ENCODE measurements at regions not wholly inside any gene's neighbourhood (a gene's known extent, or its start where the extent isn't known, plus 50 kb on each side); places are given as distances from the start of the nearest gene placed in this dataset.

GRCh38 chr13:68667863-68668262 is 1437.7 kb upstream of the PCDH9 start:
- H3K4me3 ChIP-seq (ENCODE audit: low read depth, poor library complexity, severe bottlenecking), result no peak overlapping the region
- 51 to 55% methylated on average over 3 of the region's 3 CpGs for WGBS, 2 donors
- intact Hi-C loops (cut with DNase I; ENCODE audit: low total_unique reads), result no loop called here
- no peak for DNase-seq (ENCODE audit: low spot score in 2 of 2)
- TF ChIP-seq POLR2A (IDR thresholded peaks at IDR 0.05) (no peak), CTCF (IDR thresholded peaks at IDR 0.05) (no peak)

GRCh38 chr13:68666774-68667397 is 1436.8 kb upstream of the PCDH9 start:
- DNase-seq (ENCODE audit: low spot score in 2 of 2), result no peak
- no peak for TF ChIP-seq CTCF (IDR thresholded peaks at IDR 0.05)
- TF ChIP-seq POLR2A (IDR thresholded peaks at IDR 0.05), result no peak
- 78 to 82% methylated on average over 9 of the region's 9 CpGs for WGBS, 2 donors
- no peak overlapping the region for H3K4me3 ChIP-seq (ENCODE audit: low read depth, poor library complexity, severe bottlenecking)
- intact Hi-C loops (cut with DNase I; ENCODE audit: low total_unique reads), result no loop called here

GRCh38 chr13:68645814-68646213 is 1415.7 kb upstream of the PCDH9 start:
- no peak overlapping the region for H3K4me3 ChIP-seq (ENCODE audit: low read depth, poor library complexity, severe bottlenecking)
- TF ChIP-seq POLR2A (IDR thresholded peaks at IDR 0.05) (no peak), CTCF (IDR thresholded peaks at IDR 0.05) (no peak)
- DNase-seq (ENCODE audit: low spot score in 2 of 2), result no peak
- intact Hi-C loops (cut with DNase I; ENCODE audit: low total_unique reads), result no loop called here

- H3K4me3 ChIP-seq (ENCODE audit: low read depth, poor library complexity, severe bottlenecking), result no peak overlapping the region
- TF ChIP-seq POLR2A (IDR thresholded peaks at IDR 0.05) (no peak), CTCF (IDR thresholded peaks at IDR 0.05) (no peak)
- WGBS, 2 donors, result 51 to 65% methylated on average over 6 of the region's 6 CpGs
- DNase-seq (ENCODE audit: low spot score in 2 of 2), result no peak
- intact Hi-C loops (cut with DNase I; ENCODE audit: low total_unique reads), result no loop called here
These were observed 1414.5 kb upstream of the PCDH9 start for GRCh38 chr13:68644611-68645010.

GRCh38 chr13:68636784-68637183 is 1406.6 kb upstream of the PCDH9 start:
- WGBS, 2 donors, result 49 to 78% methylated on average over 1 of the region's 1 CpG
- intact Hi-C loops (cut with DNase I; ENCODE audit: low total_unique reads), result no loop called here
- no peak for TF ChIP-seq CTCF (IDR thresholded peaks at IDR 0.05)
- TF ChIP-seq POLR2A (IDR thresholded peaks at IDR 0.05), result no peak
- no peak overlapping the region for H3K4me3 ChIP-seq (ENCODE audit: low read depth, poor library complexity, severe bottlenecking)
- no peak for DNase-seq (ENCODE audit: low spot score in 2 of 2)

- intact Hi-C loops (cut with DNase I; ENCODE audit: low total_unique reads), result no loop called here
- DNase-seq (ENCODE audit: low spot score in 2 of 2), result no peak
- TF ChIP-seq POLR2A (IDR thresholded peaks at IDR 0.05) (no peak), CTCF (IDR thresholded peaks at IDR 0.05) (no peak)
- H3K4me3 ChIP-seq (ENCODE audit: low read depth, poor library complexity, severe bottlenecking), result no peak overlapping the region
These were observed 1398.9 kb upstream of the PCDH9 start for GRCh38 chr13:68628994-68629393.

Data from lower leg skin (tissue), 4 donors.